ENCODE measurements at regions not wholly inside any gene's neighbourhood (a gene's known extent, or its start where the extent isn't known, plus 50 kb on each side); places are given as distances from the start of the nearest gene placed in this dataset.

GRCh38 chr11:76728227-76728626 lies 54.9 kb upstream of the TSKU start:
- DNase-seq (ENCODE audit: low spot score) (no peak), ATAC-seq (no peak)
- H3K27ac Mint-ChIP-seq, result no peak overlapping the region
- ChIA-PET POLR2A (no interaction called here), CTCF (interaction anchor here (1.2 kb wide), 1 partner anchor 191 kb away, joined by 3 read pairs; no protein-coding TSS in a partner anchor)
- no peaks in the 10 kb centered on the region for H3K4me1 Mint-ChIP-seq
- peaks cover 9% of the 10 kb centered on the region; the same call in 1 of the 2 replicates for H3K27me3 Mint-ChIP-seq (ENCODE audit: low read depth)
- no peak for TF ChIP-seq PRDM15 (CRISPR knock-in tag; IDR thresholded peaks at IDR 0.05)
- TF ChIP-seq, protein P1, sequence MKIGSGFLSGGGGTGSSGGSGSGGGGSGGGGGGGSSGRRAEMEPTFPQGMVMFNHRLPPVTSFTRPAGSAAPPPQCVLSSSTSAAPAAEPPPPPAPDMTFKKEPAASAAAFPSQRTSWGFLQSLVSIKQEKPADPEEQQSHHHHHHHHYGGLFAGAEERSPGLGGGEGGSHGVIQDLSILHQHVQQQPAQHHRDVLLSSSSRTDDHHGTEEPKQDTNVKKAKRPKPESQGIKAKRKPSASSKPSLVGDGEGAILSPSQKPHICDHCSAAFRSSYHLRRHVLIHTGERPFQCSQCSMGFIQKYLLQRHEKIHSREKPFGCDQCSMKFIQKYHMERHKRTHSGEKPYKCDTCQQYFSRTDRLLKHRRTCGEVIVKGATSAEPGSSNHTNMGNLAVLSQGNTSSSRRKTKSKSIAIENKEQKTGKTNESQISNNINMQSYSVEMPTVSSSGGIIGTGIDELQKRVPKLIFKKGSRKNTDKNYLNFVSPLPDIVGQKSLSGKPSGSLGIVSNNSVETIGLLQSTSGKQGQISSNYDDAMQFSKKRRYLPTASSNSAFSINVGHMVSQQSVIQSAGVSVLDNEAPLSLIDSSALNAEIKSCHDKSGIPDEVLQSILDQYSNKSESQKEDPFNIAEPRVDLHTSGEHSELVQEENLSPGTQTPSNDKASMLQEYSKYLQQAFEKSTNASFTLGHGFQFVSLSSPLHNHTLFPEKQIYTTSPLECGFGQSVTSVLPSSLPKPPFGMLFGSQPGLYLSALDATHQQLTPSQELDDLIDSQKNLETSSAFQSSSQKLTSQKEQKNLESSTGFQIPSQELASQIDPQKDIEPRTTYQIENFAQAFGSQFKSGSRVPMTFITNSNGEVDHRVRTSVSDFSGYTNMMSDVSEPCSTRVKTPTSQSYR (CRISPR knock-in tag; IDR thresholded peaks at IDR 0.05), result no peak
- H3K36me3 Mint-ChIP-seq, result no peaks in the 10 kb centered on the region
- H3K9me3 Mint-ChIP-seq, result no peaks in the 10 kb centered on the region
- no peak overlapping the region for H3K4me3 Mint-ChIP-seq

- ATAC-seq (no peak), DNase-seq (ENCODE audit: low spot score) (no peak)
- H3K4me3 Mint-ChIP-seq, result no peak overlapping the region
- POLR2A ChIA-PET, result no interaction called here
- H3K4me1 Mint-ChIP-seq, result no peaks in the 10 kb centered on the region
- no peaks in the 10 kb centered on the region for H3K9me3 Mint-ChIP-seq
- CTCF ChIA-PET, result no interaction called here
- H3K36me3 Mint-ChIP-seq, result no peaks in the 10 kb centered on the region
- H3K27me3 Mint-ChIP-seq (ENCODE audit: low read depth), result peaks cover 9% of the 10 kb centered on the region; the same call in 1 of the 2 replicates
- H3K27ac Mint-ChIP-seq, result no peak overlapping the region
- TF ChIP-seq MYBL2 (CRISPR knock-in tag; IDR thresholded peaks at IDR 0.05), result no peak
- TF ChIP-seq, protein P2, sequence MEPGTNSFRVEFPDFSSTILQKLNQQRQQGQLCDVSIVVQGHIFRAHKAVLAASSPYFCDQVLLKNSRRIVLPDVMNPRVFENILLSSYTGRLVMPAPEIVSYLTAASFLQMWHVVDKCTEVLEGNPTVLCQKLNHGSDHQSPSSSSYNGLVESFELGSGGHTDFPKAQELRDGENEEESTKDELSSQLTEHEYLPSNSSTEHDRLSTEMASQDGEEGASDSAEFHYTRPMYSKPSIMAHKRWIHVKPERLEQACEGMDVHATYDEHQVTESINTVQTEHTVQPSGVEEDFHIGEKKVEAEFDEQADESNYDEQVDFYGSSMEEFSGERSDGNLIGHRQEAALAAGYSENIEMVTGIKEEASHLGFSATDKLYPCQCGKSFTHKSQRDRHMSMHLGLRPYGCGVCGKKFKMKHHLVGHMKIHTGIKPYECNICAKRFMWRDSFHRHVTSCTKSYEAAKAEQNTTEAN (CRISPR knock-in tag; IDR thresholded peaks at IDR 0.05), result no peak
- TF ChIP-seq, protein P3, sequence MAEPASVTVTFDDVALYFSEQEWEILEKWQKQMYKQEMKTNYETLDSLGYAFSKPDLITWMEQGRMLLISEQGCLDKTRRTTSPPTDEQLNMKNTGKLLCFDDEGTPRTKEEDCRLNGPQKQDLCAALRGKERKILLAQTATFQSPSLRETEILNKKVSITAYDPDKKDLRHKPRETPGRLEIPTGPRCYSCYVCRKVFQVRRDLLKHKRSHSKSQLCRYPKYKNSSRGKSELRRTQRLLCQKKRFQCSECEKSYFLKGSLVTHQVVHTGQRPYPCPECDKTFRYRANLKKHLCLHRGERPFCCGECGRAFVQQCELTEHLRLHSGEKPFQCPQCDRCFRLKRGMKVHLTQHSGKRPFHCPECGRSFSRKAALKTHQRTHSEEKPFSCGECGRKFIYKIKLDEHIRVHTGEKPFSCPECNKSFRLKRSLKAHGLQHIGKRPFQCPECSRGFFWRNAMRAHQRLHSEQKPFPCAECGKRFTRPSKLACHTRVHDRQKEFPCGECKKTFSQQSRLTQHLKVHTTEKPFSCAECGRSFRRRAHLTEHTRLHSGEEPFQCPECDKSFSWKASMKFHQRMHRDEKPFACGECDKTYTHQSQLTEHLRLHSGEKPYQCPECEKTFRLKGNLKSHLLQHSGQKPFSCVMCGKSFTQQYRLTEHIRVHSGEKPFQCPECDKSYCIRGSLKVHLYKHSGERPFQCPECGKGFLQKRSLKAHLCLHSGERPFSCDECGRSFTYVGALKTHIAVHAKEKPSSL (CRISPR knock-in tag; conservative IDR thresholded peaks at IDR 0.05), result no peak
- no peak for TF ChIP-seq IRF1 (CRISPR knock-in tag; IDR thresholded peaks at IDR 0.05)
- no peak for TF ChIP-seq SMAD4 (CRISPR knock-in tag; IDR thresholded peaks at IDR 0.05)
- TF ChIP-seq FOXJ3 (CRISPR knock-in tag; IDR thresholded peaks at IDR 0.05; ENCODE audit: borderline replicate concordance), result no peak
- TF ChIP-seq KAT7 (CRISPR knock-in tag; IDR thresholded peaks at IDR 0.05; ENCODE audit: borderline replicate concordance), result no peak
- TF ChIP-seq ATF6 (CRISPR knock-in tag; IDR thresholded peaks at IDR 0.05), result no peak
- no peak for TF ChIP-seq CBFB (CRISPR knock-in tag; IDR thresholded peaks at IDR 0.05; ENCODE audit: low read depth)
- TF ChIP-seq IRF2 (CRISPR knock-in tag; IDR thresholded peaks at IDR 0.05; ENCODE audit: borderline replicate concordance, low read depth), result no peak
- TF ChIP-seq, protein P4, sequence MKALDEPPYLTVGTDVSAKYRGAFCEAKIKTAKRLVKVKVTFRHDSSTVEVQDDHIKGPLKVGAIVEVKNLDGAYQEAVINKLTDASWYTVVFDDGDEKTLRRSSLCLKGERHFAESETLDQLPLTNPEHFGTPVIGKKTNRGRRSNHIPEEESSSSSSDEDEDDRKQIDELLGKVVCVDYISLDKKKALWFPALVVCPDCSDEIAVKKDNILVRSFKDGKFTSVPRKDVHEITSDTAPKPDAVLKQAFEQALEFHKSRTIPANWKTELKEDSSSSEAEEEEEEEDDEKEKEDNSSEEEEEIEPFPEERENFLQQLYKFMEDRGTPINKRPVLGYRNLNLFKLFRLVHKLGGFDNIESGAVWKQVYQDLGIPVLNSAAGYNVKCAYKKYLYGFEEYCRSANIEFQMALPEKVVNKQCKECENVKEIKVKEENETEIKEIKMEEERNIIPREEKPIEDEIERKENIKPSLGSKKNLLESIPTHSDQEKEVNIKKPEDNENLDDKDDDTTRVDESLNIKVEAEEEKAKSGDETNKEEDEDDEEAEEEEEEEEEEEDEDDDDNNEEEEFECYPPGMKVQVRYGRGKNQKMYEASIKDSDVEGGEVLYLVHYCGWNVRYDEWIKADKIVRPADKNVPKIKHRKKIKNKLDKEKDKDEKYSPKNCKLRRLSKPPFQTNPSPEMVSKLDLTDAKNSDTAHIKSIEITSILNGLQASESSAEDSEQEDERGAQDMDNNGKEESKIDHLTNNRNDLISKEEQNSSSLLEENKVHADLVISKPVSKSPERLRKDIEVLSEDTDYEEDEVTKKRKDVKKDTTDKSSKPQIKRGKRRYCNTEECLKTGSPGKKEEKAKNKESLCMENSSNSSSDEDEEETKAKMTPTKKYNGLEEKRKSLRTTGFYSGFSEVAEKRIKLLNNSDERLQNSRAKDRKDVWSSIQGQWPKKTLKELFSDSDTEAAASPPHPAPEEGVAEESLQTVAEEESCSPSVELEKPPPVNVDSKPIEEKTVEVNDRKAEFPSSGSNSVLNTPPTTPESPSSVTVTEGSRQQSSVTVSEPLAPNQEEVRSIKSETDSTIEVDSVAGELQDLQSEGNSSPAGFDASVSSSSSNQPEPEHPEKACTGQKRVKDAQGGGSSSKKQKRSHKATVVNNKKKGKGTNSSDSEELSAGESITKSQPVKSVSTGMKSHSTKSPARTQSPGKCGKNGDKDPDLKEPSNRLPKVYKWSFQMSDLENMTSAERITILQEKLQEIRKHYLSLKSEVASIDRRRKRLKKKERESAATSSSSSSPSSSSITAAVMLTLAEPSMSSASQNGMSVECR (CRISPR knock-in tag; IDR thresholded peaks at IDR 0.05; ENCODE audit: borderline replicate concordance), result no peak
Measured at GRCh38 chr11:76728778-76729177, 54.4 kb upstream of the TSKU start.

All from WTC11 (cell line).